ENCODE measurements at regions not wholly inside any gene's neighbourhood (a gene's known extent, or its start where the extent isn't known, plus 50 kb on each side); places are given as distances from the start of the nearest gene placed in this dataset.

- Histone ChIP-seq H3K4me1 (ENCODE audit: insufficient read depth, poor library complexity, severe bottlenecking) (peaks cover 8% of the 10 kb centered on the region), H3K27me3 (ENCODE audit: insufficient read depth, poor library complexity, severe bottlenecking) (no peaks in the 10 kb centered on the region), H3K27ac (ENCODE audit: poor library complexity, severe bottlenecking) (no peak overlapping the region), H3K4me3 (ENCODE audit: severe bottlenecking) (no peak overlapping the region), H3K9me3 (ENCODE audit: severe bottlenecking) (no peaks in the 10 kb centered on the region), H3K36me3 (ENCODE audit: low read depth) (no peaks in the 10 kb centered on the region)
- ATAC-seq (ENCODE audit: low read depth): no peak
- DNase-seq (ENCODE audit: low spot score): no peak
- TF ChIP-seq CTCF (IDR thresholded peaks at IDR 0.05; ENCODE audit: poor library complexity, severe bottlenecking): no peak
Observed at GRCh38 chr18:10215446-10215845, 239.0 kb upstream of the APCDD1 start.

- no peak for DNase-seq (ENCODE audit: low spot score)
- H3K4me3 ChIP-seq (ENCODE audit: severe bottlenecking): no peak overlapping the region
Observed at GRCh38 chr18:10216791-10217190, 237.6 kb upstream of the APCDD1 start.

GRCh38 chr18:10217211-10217610 lies 237.2 kb upstream of the APCDD1 start:
- ATAC-seq (ENCODE audit: low read depth) (no peak), DNase-seq (ENCODE audit: low spot score) (no peak)
- no peaks in the 10 kb centered on the region for H3K36me3 ChIP-seq (ENCODE audit: low read depth)
- no peaks in the 10 kb centered on the region for H3K27me3 ChIP-seq (ENCODE audit: insufficient read depth, poor library complexity, severe bottlenecking)
- no peak for TF ChIP-seq CTCF (IDR thresholded peaks at IDR 0.05; ENCODE audit: poor library complexity, severe bottlenecking)
- H3K4me1 ChIP-seq (ENCODE audit: insufficient read depth, poor library complexity, severe bottlenecking): peaks cover 8% of the 10 kb centered on the region
- H3K9me3 ChIP-seq (ENCODE audit: severe bottlenecking): no peaks in the 10 kb centered on the region
- no peak overlapping the region for H3K27ac ChIP-seq (ENCODE audit: poor library complexity, severe bottlenecking)
- no peak overlapping the region for H3K4me3 ChIP-seq (ENCODE audit: severe bottlenecking)

More at GRCh38 chr18:10216791-10217190, 237.6 kb upstream of the APCDD1 start:
- H3K9me3 ChIP-seq (ENCODE audit: severe bottlenecking): no peaks in the 10 kb centered on the region
- no peaks in the 10 kb centered on the region for H3K27me3 ChIP-seq (ENCODE audit: insufficient read depth, poor library complexity, severe bottlenecking)
- peaks cover 8% of the 10 kb centered on the region for H3K4me1 ChIP-seq (ENCODE audit: insufficient read depth, poor library complexity, severe bottlenecking)
- no peak overlapping the region for H3K27ac ChIP-seq (ENCODE audit: poor library complexity, severe bottlenecking)
- TF ChIP-seq CTCF (IDR thresholded peaks at IDR 0.05; ENCODE audit: poor library complexity, severe bottlenecking): no peak
- ATAC-seq (ENCODE audit: low read depth): no peak
- no peaks in the 10 kb centered on the region for H3K36me3 ChIP-seq (ENCODE audit: low read depth)

- DNase-seq (ENCODE audit: low spot score): no peak
- no peaks in the 10 kb centered on the region for H3K27me3 ChIP-seq (ENCODE audit: insufficient read depth, poor library complexity, severe bottlenecking)
- H3K9me3 ChIP-seq (ENCODE audit: severe bottlenecking): peaks cover 5% of the 10 kb centered on the region
- H3K27ac ChIP-seq (ENCODE audit: poor library complexity, severe bottlenecking): no peak overlapping the region
- H3K4me1 ChIP-seq (ENCODE audit: insufficient read depth, poor library complexity, severe bottlenecking): no peaks in the 10 kb centered on the region
- no peak overlapping the region for H3K4me3 ChIP-seq (ENCODE audit: severe bottlenecking)
- no peak for TF ChIP-seq CTCF (IDR thresholded peaks at IDR 0.05; ENCODE audit: poor library complexity, severe bottlenecking)
- no peaks in the 10 kb centered on the region for H3K36me3 ChIP-seq (ENCODE audit: low read depth)
- no peak for ATAC-seq (ENCODE audit: low read depth)
Observed at GRCh38 chr18:10225300-10225699, 229.1 kb upstream of the APCDD1 start.

GRCh38 chr18:10226971-10227370 lies 227.5 kb upstream of the APCDD1 start:
- Histone ChIP-seq H3K9me3 (ENCODE audit: severe bottlenecking) (peaks cover 5% of the 10 kb centered on the region), H3K4me1 (ENCODE audit: insufficient read depth, poor library complexity, severe bottlenecking) (no peaks in the 10 kb centered on the region), H3K36me3 (ENCODE audit: low read depth) (no peaks in the 10 kb centered on the region), H3K27me3 (ENCODE audit: insufficient read depth, poor library complexity, severe bottlenecking) (no peaks in the 10 kb centered on the region), H3K4me3 (ENCODE audit: severe bottlenecking) (no peak overlapping the region), H3K27ac (ENCODE audit: poor library complexity, severe bottlenecking) (no peak overlapping the region)
- no peak for TF ChIP-seq CTCF (IDR thresholded peaks at IDR 0.05; ENCODE audit: poor library complexity, severe bottlenecking)
- DNase-seq (ENCODE audit: low spot score): no peak
- no peak for ATAC-seq (ENCODE audit: low read depth)

All from RWPE2 (cell line).